IMR-90 (cell line): ENCODE measurements at regions not wholly inside any gene's neighbourhood (a gene's known extent, or its start where the extent isn't known, plus 50 kb on each side); places are given as distances from the start of the nearest gene placed in this dataset.

Source experiments
- ATAC-seq: fragments of 200-7000 bp; cut with Tn5 transposase; 2 replicates; pipeline ENCODE4 v1.9.1; 2020; ENCODE audit warnings: low read depth, mild to moderate bottlenecking, moderate library complexity
- BruUV-seq: library from RNA; stranded (reverse); fragments of 400-500 nt; replicated peaks from 2 replicates; lab custom pipeline; 2021; lab: Mats Ljungman, UMichigan
- CTCF ChIA-PET: fragments of 300-600 bp; formaldehyde crosslinking; extraction: SDS; loops from one replicate; lab custom pipeline; 2021; ENCODE audit warnings: antibody characterized with exemption; lab: Yijun Ruan, JAX
- POLR2A ChIA-PET: fragments of 300-600 bp; sonication (Branson Sonifier 250); formaldehyde crosslinking; loops from one replicate; lab custom pipeline; 2022; ENCODE audit warnings: antibody characterized with exemption; ENCODE audit not compliant: unreplicated experiment; lab: Charles Lee
- DNase-seq: peaks from one replicate; pipeline ENCODE4 v3.0.0; 2013
- H2AFZ ChIP-seq: replicated peaks from 2 replicates; pipeline ENCODE3; 2013; ENCODE audit warnings: low read length, mild to moderate bottlenecking; ENCODE audit not compliant: poor library complexity
- H2AK5ac ChIP-seq: 2 replicates; pipeline ENCODE4 v1.6.1; 2013; ENCODE audit warnings: low read depth, low read length, inconsistent platforms
- H2AK9ac ChIP-seq: replicated peaks from 2 replicates; pipeline ENCODE3; 2013; ENCODE audit warnings: mild to moderate bottlenecking, low read depth, low read length, moderate library complexity; ENCODE audit not compliant: poor library complexity
- H2BK120ac ChIP-seq: 2 replicates; pipeline ENCODE4 v1.6.1; 2013; ENCODE audit warnings: low read depth, low read length, inconsistent platforms
- H2BK15ac ChIP-seq: 3 replicates; pipeline ENCODE4 v1.6.1; 2013; ENCODE audit warnings: low read depth, low read length, inconsistent platforms
- H2BK20ac ChIP-seq: 2 replicates; pipeline ENCODE4 v1.6.1; 2013; ENCODE audit warnings: low read depth, mild to moderate bottlenecking, inconsistent platforms, low read length, moderate library complexity
- H2BK5ac ChIP-seq: 2 replicates; pipeline ENCODE4 v1.6.1; 2013; ENCODE audit warnings: mild to moderate bottlenecking, low read depth, low read length, inconsistent platforms; ENCODE audit not compliant: poor library complexity, severe bottlenecking
- H3K14ac ChIP-seq: replicated peaks from 2 replicates; pipeline ENCODE4 v1.6.1; 2013; ENCODE audit warnings: low read depth, low read length, inconsistent platforms
- H3K18ac ChIP-seq: 2 replicates; pipeline ENCODE4 v1.6.1; 2013; ENCODE audit warnings: low read depth, low read length, control low read depth
- H3K23ac ChIP-seq: 2 replicates; pipeline ENCODE4 v1.6.1; 2013; ENCODE audit warnings: low read depth, low read length, inconsistent platforms
- H3K27ac ChIP-seq: 2 replicates; pipeline ENCODE4 v1.5.1; 2013; ENCODE audit warnings: mild to moderate bottlenecking, control low read depth, low read length; ENCODE audit not compliant: insufficient read depth
- H3K27me3 ChIP-seq: 2 replicates; pipeline ENCODE4 v1.6.1; 2013; ENCODE audit warnings: low read length; ENCODE audit not compliant: control insufficient read depth, insufficient read depth
- H3K36me3 ChIP-seq: 2 replicates; pipeline ENCODE4 v1.6.1; 2013; ENCODE audit warnings: low read length, mixed read lengths; ENCODE audit not compliant: control insufficient read depth, insufficient read depth
- H3K4ac ChIP-seq: 2 replicates; pipeline ENCODE4 v1.6.1; 2013; ENCODE audit warnings: low read depth, low read length, inconsistent platforms
- H3K4me1 ChIP-seq: 2 replicates; pipeline ENCODE4 v1.6.1; 2013; ENCODE audit warnings: low read length, mixed read lengths; ENCODE audit not compliant: control insufficient read depth, insufficient read depth
- H3K4me2 ChIP-seq: 2 replicates; pipeline ENCODE4 v1.6.1; 2013; ENCODE audit warnings: low read depth, mild to moderate bottlenecking, control low read depth, low read length, moderate library complexity
- H3K4me3 ChIP-seq: 2 replicates; pipeline ENCODE4 v1.5.1; 2013; ENCODE audit warnings: low read depth, mild to moderate bottlenecking, control low read depth, low read length, moderate library complexity; ENCODE audit not compliant: insufficient read depth
- H3K56ac ChIP-seq: 2 replicates; pipeline ENCODE4 v1.6.1; 2013; ENCODE audit warnings: low read length, inconsistent platforms; ENCODE audit not compliant: insufficient read depth; ENCODE audit errors: extremely low read depth
- H3K79me1 ChIP-seq, 2 experiments: 2 replicates each; pipeline ENCODE4 v1.6.1; 2013; ENCODE audit warnings: low read length in 2 of 2, inconsistent platforms in 1 of 2, low read depth in 1 of 2
- H3K9ac ChIP-seq: 2 replicates; pipeline ENCODE4 v1.6.1; 2013; ENCODE audit warnings: low read depth, low read length, control low read depth
- H3K9me1 ChIP-seq: 2 replicates; pipeline ENCODE4 v1.6.1; 2013; ENCODE audit warnings: low read length, inconsistent platforms; ENCODE audit not compliant: insufficient read depth
- H3K9me3 ChIP-seq: 2 replicates; pipeline ENCODE4 v1.6.1; 2013; ENCODE audit warnings: low read length; ENCODE audit not compliant: control insufficient read depth, insufficient read depth
- H4K20me1 ChIP-seq: 2 replicates; pipeline ENCODE4 v1.6.1; 2013; ENCODE audit warnings: low read length, inconsistent platforms; ENCODE audit not compliant: insufficient read depth
- H4K5ac ChIP-seq: 2 replicates; pipeline ENCODE4 v1.6.1; 2013; ENCODE audit warnings: mild to moderate bottlenecking, low read depth, low read length, control low read depth
- H4K8ac ChIP-seq, 2 experiments: 2 replicates each; pipeline ENCODE4 v1.6.1; 2013; ENCODE audit warnings: low read depth in 2 of 2, low read length in 2 of 2, control low read depth in 1 of 2, inconsistent platforms in 1 of 2
- H4K91ac ChIP-seq: 2 replicates; pipeline ENCODE4 v1.6.1; 2013; ENCODE audit warnings: low read depth, low read length, inconsistent platforms; ENCODE audit not compliant: insufficient read depth
- CEBPB ChIP-seq: IDR thresholded peaks from 2 replicates; pipeline ENCODE4 v1.6.1; 2012; ENCODE audit warnings: low read depth, low read length, improper control_type of control experiment
- FOS ChIP-seq: fragments of 150-350 bp; IDR thresholded peaks from 2 replicates; pipeline ENCODE4 v1.6.1; 2016; ENCODE audit warnings: low read depth, low read length
- USF2 ChIP-seq: fragments of 150-350 bp; IDR thresholded peaks from 2 replicates; pipeline ENCODE4 v1.6.1; 2017; ENCODE audit warnings: mild to moderate bottlenecking, antibody characterized with exemption, low read length, low read depth
- WGBS, 2 experiments: methylation state at CpG; one replicate each; pipeline versions ENCODE4 v1.1.5 to v1.1.7; 2013; ENCODE audit warnings: missing lambda C conversion rate in 2 of 2; ENCODE audit not compliant: insufficient read length in 1 of 2; ENCODE audit errors: extremely low coverage in 2 of 2; 5-methylcytosine and 5-hydroxymethylcytosine counted together
- dilution Hi-C: fragments of 300-500 bp; cut with HindIII; formaldehyde crosslinking; loops from one replicate; pipeline ENCODE4 v1.14.3; 2018; ENCODE audit warnings: low sequenced_read_pairs; ENCODE audit not compliant: unreplicated experiment
- in situ Hi-C: fragments of 300-500 bp; cut with MboI; formaldehyde crosslinking; loops from 3 replicates; pipeline ENCODE4 v1.14.3; 2019; ENCODE audit warnings: low sequenced_read_pairs, inconsistent platforms, mixed read lengths
- intact Hi-C: fragments of 100-400 bp; cut with micrococcal nuclease; formaldehyde crosslinking; loops from 2 replicates; pipeline ENCODE4 v1.10.0; 2022

- Histone ChIP-seq H3K27ac (no peak overlapping the region), H4K8ac (no peak overlapping the region), H2AK5ac (no peak overlapping the region), H3K9me1 (no peaks in the 10 kb centered on the region), H2BK15ac (no peak overlapping the region), H3K14ac (no peak overlapping the region), H3K23ac (no peak overlapping the region), H3K4me2 (peak overlapping the region; percentile 67; the same call in 1 of the 2 replicates), H3K27me3 (no peaks in the 10 kb centered on the region), H2AK9ac (no peak overlapping the region), H2BK5ac (peak overlapping the region; percentile 23), H3K36me3 (no peaks in the 10 kb centered on the region), H3K9ac (no peak overlapping the region), H3K9me3 (no peaks in the 10 kb centered on the region), H4K20me1 (no peaks in the 10 kb centered on the region), H3K4me1 (peaks cover 2% of the 10 kb centered on the region), H3K56ac (no peak overlapping the region), H4K5ac (no peak overlapping the region), H3K4me3 (no peak overlapping the region), H3K18ac (no peak overlapping the region; the same call in 1 of the 2 replicates), H2BK20ac (no peak overlapping the region), H2AFZ (peak overlapping the region; percentile 73), H3K4ac (no peak overlapping the region), H2BK120ac (0 out of 2 replicates have a peak overlapping the region, but pooled peaks have one; percentile 22), H3K79me1 (no peaks in the 10 kb centered on the region), H4K91ac (no peak overlapping the region)
- BruUV-seq, result no TSS peak
- peak; percentile 73 for DNase-seq
- in situ Hi-C loops, result no loop called here
- no CpG with 5 or more reads among the region's 3 CpGs for WGBS, 2 experiments
- CTCF ChIA-PET, result no interaction called here
- dilution Hi-C loops, result no loop called here
- intact Hi-C loops, result no loop called here
- POLR2A ChIA-PET, result no interaction called here
- peak; percentile 82 for ATAC-seq
- peak; percentile 24; the same call in 1 of the 2 replicates for TF ChIP-seq CEBPB
- peak; percentile 34; the same call in 1 of the 2 replicates for TF ChIP-seq FOS
- no peak for TF ChIP-seq USF2
These were observed 79.8 kb upstream of the PIK3C3 start for GRCh38 chr18:41875094-41875780.
